GM21390 (cell line): ENCODE measurements at regions not wholly inside any gene's neighbourhood (a gene's known extent, or its start where the extent isn't known, plus 50 kb on each side); places are given as distances from the start of the nearest gene placed in this dataset.

Source experiments
- ATAC-seq: cut with Tn5 transposase; IDR thresholded peaks from one replicate; pipeline ENCODE4 v1.9.1; 2021; ENCODE audit not compliant: unreplicated experiment

- no peak for ATAC-seq
Measured at GRCh38 chr10:110373857-110374654, 69.3 kb upstream of the SMNDC1 start.

DNA sequence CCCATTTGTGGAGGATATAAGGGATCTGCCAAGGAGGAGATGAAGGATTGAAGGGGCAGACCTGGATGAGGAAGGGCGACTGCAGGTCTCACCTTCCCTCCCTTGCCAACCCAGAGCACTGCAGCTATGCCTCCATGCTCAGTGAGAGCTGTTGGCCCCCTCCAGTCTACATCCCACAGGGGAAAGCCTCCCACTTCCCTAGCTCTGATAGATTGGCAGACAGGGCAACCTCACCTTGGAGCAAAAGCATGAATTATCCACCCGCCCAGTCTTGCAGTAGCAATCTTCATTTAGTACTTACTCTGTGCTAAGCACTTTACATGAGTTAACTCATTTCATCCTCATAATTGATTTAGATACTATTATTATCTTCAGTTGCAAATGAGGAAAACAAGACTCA is 70.4 kb upstream of the SMNDC1 start:
- no peak for ATAC-seq

GRCh38 chr10:110376021-110376766 is 71.5 kb upstream of the SMNDC1 start:
- no peak for ATAC-seq

GRCh38 chr10:110376767-110377160 is 72.0 kb upstream of the SMNDC1 start:
- ATAC-seq = no peak

DNA sequence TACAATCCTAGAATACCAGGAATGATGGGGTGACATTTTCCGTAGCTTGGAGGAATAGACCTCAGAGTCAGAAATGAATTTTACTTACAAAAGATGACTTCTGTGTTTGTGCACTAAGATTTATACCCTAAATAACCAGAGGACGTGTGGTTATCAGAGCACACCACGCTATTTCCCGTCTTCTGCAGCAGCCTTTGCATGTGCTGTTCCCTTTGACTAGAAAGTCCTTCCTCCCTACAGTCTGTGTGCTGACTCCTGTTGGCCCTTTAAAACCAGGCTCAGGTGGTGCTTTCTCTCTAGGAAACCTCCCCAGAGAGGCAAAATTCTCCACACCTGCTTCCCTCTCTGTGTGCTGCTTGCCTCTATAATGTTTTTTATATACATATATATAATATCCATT is 73.3 kb upstream of the SMNDC1 start:
- ATAC-seq = no peak

DNA sequence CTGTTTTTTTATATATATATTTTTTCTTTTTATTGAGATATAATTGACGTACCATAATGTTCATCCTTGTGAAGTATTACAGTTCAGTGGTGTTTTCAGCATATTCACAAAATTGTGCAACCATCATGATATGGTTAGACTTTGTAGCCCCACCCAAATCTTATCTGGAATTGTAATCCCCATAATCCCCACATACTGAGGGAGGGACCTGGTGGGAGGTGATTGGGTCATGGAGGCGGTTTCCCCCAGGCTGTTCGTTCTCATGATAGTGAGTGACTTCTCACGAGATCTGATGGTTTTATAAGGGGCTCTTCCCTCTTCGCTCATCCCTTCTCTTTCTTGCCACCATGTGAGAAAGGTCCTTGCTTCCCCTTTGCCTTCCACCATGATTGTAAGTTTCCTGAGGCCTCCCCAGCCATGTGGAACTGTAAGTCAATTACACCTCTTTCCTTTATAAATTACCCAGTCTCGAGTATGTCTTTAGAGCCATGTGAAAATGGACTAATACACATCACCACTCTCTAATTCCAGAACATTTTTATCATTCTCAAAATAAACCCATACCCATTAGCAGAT is 73.9 kb upstream of the SMNDC1 start:
- no peak for ATAC-seq

DNA sequence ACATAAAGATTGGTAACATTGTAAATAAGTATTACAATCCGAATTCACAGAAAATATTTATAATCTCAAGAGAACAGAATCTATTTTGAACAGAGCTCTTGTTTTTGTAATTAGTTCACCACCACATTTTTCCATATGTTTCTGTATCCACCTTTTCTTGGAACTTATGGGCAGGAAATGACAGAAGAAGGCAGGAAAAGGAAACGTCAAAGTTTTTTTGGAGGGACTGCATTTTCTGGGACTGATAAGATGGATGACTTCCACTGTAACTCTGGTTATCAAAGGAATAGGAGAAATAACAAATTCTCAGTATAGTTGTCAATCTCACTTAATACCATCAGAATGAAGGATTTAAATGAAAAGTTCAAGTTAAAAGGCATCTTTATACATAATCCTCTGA is 75.1 kb upstream of the SMNDC1 start:
- ATAC-seq = no peak

GRCh38 chr10:110380293-110380692 is 75.6 kb upstream of the SMNDC1 start:
- ATAC-seq = no peak

DNA sequence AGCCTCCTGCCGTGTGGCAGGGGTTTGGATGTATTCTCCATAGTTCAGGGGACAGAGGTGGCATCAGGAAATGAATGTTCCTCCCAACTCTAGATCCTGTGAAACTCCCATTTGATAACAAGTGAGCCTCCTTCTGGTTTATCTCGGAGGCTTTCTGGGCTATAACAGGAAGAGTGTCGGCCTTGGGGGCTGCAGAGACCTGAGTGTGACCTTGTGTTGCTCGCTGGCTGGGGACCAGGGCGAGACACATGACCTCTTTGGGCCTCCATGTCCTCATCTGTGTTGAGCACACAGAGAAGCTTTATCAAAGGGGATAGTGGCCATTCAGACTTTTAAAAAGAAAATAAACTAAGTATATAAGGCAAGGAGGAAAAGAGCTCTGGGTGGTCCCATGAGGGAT is 78.0 kb upstream of the SMNDC1 start:
- ATAC-seq = no peak

DNA sequence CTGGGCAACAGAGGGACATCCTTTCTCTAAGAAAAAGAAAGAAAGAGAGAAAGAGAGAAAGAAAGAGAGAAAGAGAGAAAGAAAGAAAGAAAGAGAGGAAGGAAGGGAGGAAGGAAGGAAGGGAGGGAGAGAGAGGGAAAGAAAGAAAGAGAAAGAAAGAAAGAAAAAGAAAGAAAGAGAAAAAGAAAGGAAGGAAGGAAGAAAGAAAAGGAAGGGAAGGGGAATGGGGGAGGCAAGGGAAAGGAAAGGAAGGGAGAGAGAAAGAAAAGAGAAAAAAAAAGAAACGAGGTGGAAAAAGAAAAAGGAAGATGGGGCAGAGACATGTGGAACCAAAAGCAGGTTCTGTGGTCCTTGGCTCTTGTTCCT is 82.9 kb upstream of the SMNDC1 start:
- ATAC-seq = no peak

DNA sequence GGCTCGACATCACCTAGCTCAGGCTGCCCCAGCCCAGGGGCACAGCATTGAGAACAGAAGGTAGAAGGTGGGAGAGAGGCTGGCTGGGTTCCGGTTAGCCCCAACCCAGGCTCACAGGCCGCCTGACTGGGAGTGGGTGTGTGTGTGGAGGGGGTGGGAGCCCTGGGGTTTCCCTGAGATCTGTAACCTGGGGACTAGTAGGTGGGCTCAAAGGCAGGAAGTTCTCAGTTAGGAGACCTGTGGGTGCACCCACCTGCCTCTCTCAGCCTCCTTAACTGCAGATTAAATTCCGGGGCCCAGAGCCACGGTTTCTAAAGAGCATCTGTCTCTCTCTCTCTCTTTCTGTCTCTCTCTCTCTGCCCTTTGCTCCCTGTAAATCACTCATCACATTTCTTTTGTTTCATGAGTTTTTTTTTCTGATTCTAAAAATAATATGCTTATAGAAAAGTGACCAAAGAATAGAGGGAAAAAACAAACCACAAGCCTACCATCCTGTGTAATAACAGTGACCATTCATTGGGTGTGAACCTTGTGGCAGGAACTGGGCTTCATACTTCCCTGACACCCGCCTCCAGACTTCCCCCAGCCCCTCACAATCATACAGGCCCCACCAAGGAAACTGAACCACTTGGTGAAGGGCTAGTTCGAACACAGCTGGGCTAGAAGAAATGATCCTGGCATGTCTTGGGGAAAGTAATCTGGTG is 83.4 kb upstream of the SMNDC1 start:
- ATAC-seq = peak; percentile 82

GRCh38 chr10:110388687-110389052 is 84.0 kb upstream of the SMNDC1 start:
- ATAC-seq = no peak

DNA sequence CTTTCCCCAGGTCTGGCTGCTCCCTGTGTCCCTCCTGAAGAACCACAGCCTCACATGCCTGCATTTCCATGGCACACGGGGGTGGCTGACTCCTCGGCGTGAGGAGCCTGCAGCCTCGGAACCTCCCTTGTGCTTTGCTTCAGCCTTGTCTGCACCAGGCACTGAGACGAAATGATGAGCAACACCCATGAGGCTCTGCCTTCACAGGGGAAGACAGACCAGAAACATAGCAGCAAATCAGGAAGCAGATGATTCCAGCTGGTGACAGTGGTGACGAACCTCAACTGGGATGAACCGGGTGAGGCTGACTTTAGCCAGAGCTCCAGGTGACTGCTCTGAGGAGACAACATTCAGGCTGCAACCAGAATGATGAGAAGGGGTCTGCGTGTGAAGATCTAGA is 84.5 kb upstream of the SMNDC1 start:
- ATAC-seq = no peak

DNA sequence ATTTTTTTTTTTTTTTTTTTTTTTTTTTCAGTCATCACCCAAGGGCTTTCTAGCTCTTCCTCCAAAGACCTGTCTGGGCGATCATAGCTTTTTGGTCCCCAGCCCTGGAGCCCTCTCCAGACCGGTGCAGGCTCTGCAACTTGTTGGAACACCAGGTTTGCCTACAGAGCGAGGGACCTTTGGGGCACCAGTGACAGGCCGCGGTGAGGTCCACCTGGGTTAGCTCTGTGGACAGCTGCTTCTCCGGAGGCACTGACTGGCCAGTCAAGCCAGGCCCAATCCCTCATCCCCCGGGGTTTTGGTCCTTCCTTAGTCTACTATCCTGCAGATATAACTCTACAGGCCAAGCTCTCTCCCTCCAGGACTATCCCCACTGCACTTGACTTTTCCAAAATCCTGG is 86.8 kb upstream of the SMNDC1 start:
- ATAC-seq = no peak

- no peak for ATAC-seq
Measured at GRCh38 chr10:110392121-110392520, 87.4 kb upstream of the SMNDC1 start.

GRCh38 chr10:110392868-110393740 is 88.4 kb upstream of the SMNDC1 start:
- no peak for ATAC-seq

GRCh38 chr10:110393866-110394265 is 89.1 kb upstream of the SMNDC1 start:
- no peak for ATAC-seq

GRCh38 chr10:110394296-110394695 is 89.6 kb upstream of the SMNDC1 start:
- ATAC-seq = no peak

GRCh38 chr10:110394898-110395297 is 90.2 kb upstream of the SMNDC1 start:
- ATAC-seq = no peak

DNA sequence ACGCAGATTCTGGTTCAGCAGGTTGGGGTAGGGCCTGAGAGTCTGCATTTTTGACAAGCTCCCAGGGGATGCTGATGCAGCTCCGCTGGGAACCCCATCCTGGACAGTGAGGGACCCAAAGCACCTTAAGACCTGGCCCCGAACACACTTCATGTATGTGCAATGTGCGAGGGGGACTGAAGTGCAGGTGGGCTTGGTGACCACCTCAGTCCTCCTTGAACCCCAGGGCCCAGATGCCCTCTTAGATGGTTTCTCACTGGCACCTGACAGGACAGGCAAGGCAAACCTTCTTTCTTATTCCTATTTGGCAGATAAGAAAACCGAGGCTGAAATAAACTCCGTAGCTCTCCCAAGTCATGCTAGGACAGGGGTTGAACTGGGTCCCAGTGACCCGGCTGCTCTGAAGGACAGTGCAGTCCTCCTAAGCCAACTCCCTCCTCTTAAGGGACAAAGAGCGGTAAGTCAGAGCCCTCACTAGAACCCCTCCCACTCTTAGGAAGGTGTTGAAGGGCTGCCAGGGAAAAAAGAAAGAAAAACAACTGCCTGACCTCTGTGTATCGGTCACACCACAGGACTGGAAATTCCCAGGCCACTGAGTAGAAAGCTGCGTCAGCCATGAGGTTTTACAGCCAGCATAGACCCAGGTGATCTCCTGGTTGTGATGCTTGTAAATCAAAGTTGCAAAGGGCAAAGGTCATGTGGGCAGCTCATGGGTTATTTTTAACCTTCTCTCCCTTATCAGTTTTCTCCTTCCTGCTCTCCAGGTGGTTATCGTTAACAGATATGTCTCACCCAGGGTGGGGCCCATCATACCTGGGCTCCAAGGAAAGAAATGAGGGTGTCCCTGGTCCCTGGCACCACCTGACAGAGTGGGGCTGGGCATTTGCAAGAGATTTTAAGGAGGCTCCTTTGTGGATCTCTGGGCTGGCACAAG is 90.9 kb upstream of the SMNDC1 start:
- peak; percentile 76 for ATAC-seq
